GM12892 (cell line): ENCODE measurements at regions not wholly inside any gene's neighbourhood (a gene's known extent, or its start where the extent isn't known, plus 50 kb on each side); places are given as distances from the start of the nearest gene placed in this dataset.

Experiments used
- POLR2A ChIP-seq: IDR thresholded peaks from 2 replicates; pipeline ENCODE4 v1.6.1; 2011; ENCODE audit warnings: low read depth, low read length, control low read depth
- POLR2AphosphoS5 ChIP-seq: IDR thresholded peaks from 2 replicates; pipeline ENCODE4 v1.6.1; 2011; ENCODE audit warnings: low read depth, low read length, control low read depth

GRCh38 chr11:97202613-97203292 lies 812.9 kb downstream of the JRKL start:
- TF ChIP-seq POLR2AphosphoS5 (no peak), POLR2A (no peak)
